ENCODE measurements at regions not wholly inside any gene's neighbourhood (a gene's known extent, or its start where the extent isn't known, plus 50 kb on each side); places are given as distances from the start of the nearest gene placed in this dataset.
A peak's percentile ranks its signal among the peaks of the same experiment; 100 is the strongest.

- no peak for DNase-seq (ENCODE audit: low spot score)
- TF ChIP-seq, protein P1, sequence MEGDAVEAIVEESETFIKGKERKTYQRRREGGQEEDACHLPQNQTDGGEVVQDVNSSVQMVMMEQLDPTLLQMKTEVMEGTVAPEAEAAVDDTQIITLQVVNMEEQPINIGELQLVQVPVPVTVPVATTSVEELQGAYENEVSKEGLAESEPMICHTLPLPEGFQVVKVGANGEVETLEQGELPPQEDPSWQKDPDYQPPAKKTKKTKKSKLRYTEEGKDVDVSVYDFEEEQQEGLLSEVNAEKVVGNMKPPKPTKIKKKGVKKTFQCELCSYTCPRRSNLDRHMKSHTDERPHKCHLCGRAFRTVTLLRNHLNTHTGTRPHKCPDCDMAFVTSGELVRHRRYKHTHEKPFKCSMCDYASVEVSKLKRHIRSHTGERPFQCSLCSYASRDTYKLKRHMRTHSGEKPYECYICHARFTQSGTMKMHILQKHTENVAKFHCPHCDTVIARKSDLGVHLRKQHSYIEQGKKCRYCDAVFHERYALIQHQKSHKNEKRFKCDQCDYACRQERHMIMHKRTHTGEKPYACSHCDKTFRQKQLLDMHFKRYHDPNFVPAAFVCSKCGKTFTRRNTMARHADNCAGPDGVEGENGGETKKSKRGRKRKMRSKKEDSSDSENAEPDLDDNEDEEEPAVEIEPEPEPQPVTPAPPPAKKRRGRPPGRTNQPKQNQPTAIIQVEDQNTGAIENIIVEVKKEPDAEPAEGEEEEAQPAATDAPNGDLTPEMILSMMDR (IDR thresholded peaks at IDR 0.05), result no peak
- no peak for ATAC-seq (ENCODE audit: low FRiP score)
Observed at GRCh38 chr15:61534986-61535385, 305.9 kb upstream of the RORA start.

- TF ChIP-seq, protein P1 (IDR thresholded peaks at IDR 0.05), result no peak
- ATAC-seq (ENCODE audit: low FRiP score) (no peak), DNase-seq (ENCODE audit: low spot score) (no peak)
Observed at GRCh38 chr15:61530769-61531168, 301.7 kb upstream of the RORA start.

DNA sequence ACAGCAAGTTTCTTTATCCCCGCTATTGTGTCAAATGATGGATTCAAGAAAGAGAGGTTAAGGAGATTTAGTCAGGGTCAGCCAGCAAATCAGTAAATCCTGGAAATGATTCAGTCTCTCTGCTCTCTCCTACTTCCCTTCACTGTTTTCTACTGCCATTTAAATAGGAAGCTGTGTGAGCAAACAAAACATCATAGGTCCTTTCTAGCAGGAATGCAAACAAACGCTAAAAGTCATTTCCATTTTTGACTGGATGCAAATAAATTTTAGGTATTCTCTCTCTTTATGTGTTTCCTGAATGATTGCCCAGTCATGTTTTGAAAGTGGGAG is 299.4 kb upstream of the RORA start:
- no peak for ATAC-seq (ENCODE audit: low FRiP score)
- TF ChIP-seq, protein P1 (IDR thresholded peaks at IDR 0.05), result no peak

GRCh38 chr15:61527836-61528580 is 298.9 kb upstream of the RORA start:
- TF ChIP-seq, protein P1 (IDR thresholded peaks at IDR 0.05), result no peak
- DNase-seq (ENCODE audit: low spot score), result no peak
- no peak for ATAC-seq (ENCODE audit: low FRiP score)

More for the DNA sequence above, 299.4 kb upstream of the RORA start:
- DNase-seq (ENCODE audit: low spot score), result no peak

DNA sequence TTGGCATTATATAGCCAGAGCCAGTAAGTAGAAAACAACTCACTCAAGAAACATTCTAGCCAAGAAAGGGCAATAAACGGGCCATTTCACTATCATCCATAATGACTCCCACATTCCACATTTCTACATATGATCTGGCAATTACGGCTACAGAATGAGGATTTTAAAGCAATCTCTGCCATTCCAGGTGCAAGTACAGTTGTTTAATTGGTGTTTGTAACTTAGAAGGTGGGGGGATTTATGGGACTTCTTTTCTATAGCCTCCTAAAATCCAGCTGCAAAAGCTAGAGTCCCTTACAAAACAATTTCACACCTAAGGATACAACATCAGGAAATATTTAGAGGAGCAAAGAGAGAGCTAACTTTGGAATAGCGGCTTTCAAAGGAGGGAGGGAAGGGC is 295.4 kb upstream of the RORA start:
- TF ChIP-seq, protein P1 (IDR thresholded peaks at IDR 0.05), result no peak
- ATAC-seq (ENCODE audit: low FRiP score), result peak; percentile 32

DNA sequence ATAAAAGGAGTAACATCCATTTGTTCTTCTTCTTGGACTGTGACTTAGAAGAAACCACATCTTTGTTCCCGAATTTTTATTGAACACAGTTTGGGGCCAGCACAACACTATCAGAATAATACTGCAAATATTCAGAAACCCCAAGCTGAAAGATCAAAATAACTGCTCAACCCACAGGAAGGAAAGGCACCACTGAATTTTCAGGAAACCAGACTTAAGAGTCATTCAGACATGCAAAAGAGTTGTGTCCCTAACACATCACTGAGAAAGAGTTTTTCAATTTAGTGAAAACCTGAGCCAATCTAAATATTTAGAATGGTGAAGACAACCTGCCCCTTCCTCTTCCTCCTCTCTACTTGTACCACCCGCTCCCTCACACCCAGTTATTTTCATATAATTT is 295.0 kb upstream of the RORA start:
- DNase-seq (ENCODE audit: low spot score) (no peak), ATAC-seq (ENCODE audit: low FRiP score) (no peak)
- TF ChIP-seq, protein P1 (IDR thresholded peaks at IDR 0.05), result no peak

More for the DNA sequence above, 295.4 kb upstream of the RORA start:
- DNase-seq (ENCODE audit: low spot score), result no peak

- DNase-seq (ENCODE audit: low spot score), result no peak
- TF ChIP-seq, protein P1 (IDR thresholded peaks at IDR 0.05), result no peak
- ATAC-seq (ENCODE audit: low FRiP score), result no peak
Observed at GRCh38 chr15:61522411-61522810, 293.3 kb upstream of the RORA start.
